NCI-H2081 (cell line): ENCODE measurements at regions not wholly inside any gene's neighbourhood (a gene's known extent, or its start where the extent isn't known, plus 50 kb on each side); places are given as distances from the start of the nearest gene placed in this dataset.
"Not testable (repeated sequence)": the region's sequence is repeated elsewhere in the genome, so short reads cannot be mapped to it uniquely, and the experiment has no call there.

Experiments used
- DNase-seq, 2 experiments: peaks; one replicate each; lab custom pipeline; 2025; lab: John Stamatoyannopoulos, UW

DNA sequence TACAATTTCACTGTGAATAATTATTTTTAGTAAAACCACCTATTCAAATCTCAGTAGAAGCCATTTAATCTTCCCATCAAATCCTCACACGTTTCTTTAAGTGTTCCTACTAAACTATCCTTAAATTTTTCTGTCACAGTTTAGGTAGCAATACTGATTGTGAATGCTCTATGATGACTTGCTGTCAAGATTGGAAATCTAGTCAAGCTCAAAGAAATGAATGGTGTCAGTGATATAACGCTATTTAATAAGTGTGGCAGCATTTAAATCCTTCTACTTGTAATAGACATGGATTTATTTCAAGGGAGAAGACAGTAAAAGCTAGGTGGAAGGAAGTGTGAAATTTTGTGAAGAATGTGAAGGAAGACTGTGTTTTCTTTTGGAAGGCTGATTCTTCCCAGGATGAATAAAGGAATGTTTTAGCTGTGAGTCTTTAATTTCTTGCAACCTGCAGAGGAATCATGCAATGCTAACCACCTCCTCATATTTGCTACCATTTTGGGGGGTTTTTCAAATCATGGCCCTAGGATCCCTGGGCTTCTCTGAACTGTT is 936.7 kb upstream of the NEGR1 start:
- DNase-seq, result no peak

GRCh38 chr1:73205294-73205973 is 923.1 kb upstream of the NEGR1 start:
- peak in 1 of 2 experiments; percentile 3 for DNase-seq

DNA sequence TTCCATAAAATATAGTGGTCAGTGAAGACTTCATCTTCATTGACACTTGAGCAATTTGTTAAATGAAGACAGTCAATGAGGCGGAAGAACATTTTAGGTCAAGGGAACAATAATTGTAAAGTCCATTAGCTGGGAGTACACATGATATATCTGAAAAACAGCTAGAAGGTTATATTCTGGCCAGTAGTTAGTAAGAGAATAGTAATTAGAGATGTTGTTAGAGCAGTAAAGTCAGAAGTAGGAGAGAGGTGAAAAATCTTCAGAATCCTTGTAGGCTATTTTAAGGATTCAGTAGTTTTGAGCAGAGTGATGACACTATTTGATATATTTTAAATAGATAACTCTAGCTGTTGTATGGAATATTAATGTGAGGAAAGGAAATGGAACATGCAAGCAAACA is 915.6 kb upstream of the NEGR1 start:
- no peak for DNase-seq

DNA sequence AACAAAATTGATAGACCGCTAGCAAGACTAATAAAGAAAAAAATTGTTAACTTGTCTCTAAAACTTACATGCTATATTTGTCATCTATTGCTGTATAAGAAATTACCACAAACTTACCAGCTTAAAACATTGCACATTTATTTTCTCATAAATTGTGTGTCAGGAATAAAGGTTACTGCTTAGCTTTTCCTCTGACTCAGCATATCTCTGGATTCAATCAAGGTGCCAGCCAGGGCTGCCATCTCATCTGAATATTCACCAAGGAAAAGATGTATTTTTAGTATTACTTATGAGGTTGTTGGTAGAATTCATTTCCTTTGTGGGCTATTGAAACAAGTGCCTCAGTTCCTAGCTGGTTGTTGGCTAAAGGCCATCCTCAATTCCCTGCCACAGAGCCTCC is 912.6 kb upstream of the NEGR1 start:
- no peak for DNase-seq

- not testable (repeated sequence) for DNase-seq
Measured at GRCh38 chr1:73183581-73183980, 901.2 kb upstream of the NEGR1 start.

- no peak for DNase-seq
Measured at GRCh38 chr1:73181190-73181540, 898.8 kb upstream of the NEGR1 start.

DNA sequence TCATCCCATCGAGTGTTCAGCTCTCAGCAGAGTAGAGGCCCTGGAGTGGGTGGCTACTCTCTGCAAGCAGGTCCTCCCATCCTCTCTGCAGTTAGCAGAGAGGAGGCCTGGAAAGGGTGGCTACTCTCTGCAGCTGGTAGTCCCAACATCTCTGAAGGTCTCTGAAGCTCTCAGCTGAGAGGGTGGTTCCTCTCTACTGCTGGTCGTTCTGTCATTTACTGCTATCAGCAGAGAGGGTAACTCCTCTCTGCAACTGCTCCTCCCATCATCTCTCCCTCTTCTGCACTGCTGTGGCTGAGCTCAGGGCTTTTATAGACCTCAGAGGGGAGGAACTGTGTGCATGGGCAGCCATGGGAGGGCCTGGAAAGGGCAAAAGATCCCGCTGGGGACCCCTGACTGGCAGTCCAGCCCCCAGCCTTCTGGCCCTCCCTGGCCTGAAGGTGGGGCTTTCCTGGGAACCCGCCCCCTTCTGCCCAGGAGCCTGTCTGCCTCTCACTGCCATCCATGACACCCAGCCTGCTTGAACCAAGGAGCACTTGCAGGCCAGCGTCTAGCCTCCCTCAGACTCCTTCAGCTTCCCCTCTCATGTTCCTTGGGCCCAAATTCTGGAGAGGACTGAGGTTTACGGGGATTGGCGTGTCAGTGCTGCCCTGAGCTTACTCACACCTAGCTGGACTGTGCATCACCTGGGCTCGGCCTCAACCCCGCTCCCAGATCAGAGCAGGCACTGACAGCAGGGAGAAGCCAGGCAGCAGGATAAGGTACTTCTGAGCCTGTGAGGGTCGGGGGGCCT is 898.3 kb upstream of the NEGR1 start:
- DNase-seq, result no peak

- no peak for DNase-seq
Measured at GRCh38 chr1:73176902-73177301, 894.6 kb upstream of the NEGR1 start.

DNA sequence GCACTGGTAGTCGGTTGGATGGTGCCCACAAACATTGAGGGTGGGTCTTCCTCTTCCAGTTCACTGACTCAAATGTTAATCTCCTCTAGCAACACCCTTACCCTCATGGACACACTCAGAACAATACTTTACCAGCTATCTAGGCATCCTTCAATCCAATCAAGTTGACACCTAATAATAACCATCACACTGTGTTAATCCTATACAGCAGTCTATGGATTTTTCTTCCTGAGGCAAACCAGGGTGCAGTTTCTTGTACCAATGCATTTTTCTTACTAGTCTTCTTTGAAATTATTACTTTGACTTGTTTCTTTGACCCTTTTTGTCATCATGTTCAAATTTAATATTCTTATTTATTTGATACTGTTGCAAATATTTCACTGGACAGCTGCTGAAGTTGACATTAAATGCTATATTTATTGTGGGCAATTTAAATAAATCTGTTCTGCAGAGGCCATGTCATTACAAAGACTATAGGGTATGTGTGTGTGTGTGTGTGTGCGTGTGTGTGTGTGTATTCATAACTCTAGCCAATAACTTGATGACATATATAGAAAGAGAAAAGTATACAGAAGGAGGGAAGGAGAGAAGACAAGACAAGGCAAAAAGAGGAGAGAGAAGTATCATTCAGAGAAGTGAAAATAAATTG is 884.8 kb upstream of the NEGR1 start:
- DNase-seq, result no peak

DNA sequence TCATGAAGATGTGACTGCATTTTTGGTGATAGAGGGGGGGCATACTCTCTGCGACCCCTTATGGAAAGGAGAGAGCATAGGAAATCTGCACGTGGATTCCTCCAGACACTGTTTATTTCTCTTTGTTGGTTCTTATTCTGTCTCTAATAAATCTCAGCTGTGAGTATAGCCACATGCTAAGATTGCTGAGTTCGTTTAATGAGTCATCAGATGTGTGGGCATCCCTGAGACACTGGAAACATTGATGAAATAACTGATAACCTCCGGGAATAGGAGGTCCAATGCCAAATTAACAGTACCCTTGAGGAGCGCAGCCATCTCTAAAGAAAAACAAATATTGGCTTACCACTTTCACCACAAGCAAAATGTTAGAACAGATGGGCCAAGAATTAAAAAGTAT is 880.2 kb upstream of the NEGR1 start:
- no peak for DNase-seq

DNA sequence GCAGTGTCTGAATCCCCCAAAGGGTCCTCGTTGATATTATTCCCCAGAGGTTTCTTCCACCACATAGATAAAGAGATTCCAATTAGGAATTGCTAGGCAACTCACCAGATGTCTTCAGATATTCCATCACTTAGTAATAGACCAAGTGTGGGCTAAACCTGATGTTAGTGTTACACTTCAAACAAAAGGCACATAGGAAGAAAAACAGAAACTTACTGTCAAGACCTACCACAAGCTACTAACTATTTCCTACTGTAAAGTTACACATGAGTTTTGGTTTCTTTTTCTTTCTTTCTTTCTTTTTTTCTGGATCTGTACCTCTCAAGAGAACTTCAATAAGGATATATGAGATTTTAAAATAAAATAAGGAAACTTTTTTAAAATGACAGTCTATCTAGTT is 879.1 kb upstream of the NEGR1 start:
- no peak for DNase-seq

GRCh38 chr1:73160759-73161158 is 878.4 kb upstream of the NEGR1 start:
- no peak for DNase-seq

GRCh38 chr1:73144311-73144710 is 862.0 kb upstream of the NEGR1 start:
- no peak for DNase-seq

DNA sequence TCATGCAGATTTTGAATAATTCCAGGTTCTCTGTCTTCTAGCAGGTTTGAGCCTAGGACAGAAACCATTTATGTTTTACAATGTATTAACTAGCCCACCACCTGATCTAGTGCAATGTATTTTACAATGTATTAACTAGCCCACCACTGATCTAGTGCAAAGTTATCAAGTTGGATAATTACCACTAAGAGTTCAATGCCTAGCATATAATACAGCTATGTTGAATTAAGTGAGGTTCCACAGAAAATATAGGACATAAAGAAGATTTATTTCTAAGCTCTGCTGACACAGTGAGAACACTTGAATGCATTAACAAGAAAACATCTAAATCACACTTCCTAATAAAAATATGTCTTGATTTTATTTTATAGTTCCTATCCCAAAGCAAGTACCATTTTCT is 854.6 kb upstream of the NEGR1 start:
- DNase-seq, result no peak

DNA sequence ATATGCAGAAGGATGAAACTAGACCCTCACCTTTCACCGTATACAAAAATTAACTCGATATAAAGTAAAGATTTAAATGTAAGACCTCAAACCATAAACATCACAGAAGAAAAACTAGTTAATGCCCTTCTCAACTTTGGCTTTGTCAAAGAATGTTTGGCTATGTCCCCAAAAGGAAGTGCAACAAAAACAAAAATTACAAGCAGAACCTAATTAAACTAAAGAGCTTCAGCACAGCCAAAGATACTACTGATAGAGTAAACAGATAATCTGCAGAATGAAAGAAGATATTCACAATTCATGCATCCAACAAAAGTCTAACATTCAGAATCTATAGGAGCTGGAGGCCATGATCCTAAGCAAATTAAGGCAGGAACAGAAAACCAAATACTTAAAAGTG is 824.6 kb upstream of the NEGR1 start:
- no peak for DNase-seq

DNA sequence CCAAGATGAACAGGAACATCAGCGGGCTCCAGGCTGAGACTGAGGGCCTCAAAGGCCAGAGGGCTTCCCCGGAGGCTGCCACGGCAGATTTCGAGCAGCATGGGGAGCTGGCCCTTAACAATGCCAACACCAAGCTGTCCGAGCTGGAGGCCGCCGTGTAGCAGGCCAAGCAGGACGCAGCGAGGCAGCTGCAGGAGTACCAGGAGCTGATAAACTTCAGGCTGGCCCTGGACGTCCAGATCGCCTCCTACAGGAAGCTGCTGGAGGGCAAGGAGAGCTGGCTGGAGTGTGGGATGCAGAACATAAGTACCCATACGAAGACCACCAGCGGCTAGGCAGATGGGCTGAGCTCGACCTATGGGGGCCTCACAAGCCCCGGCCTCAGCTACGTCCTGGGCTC is 823.4 kb upstream of the NEGR1 start:
- DNase-seq, result no peak

DNA sequence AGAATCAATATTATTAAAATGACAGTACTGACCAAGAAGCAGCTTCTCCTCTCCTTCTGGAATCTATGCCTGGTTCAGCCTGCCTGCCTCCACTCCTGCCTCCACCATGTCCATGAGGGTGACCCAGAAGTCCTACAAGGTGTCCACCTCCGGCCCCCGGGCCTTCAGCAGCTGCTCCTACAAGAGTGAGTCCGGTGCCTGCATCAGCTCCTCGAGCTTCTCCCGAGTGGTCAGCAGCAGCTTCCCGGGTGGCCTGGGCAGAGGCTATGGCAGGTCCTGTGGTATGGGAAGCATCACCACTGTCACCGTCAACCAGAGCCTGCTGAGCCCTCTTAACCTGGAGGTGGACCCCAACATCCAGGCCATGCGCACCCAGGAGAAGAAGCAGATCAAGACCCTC is 822.4 kb upstream of the NEGR1 start:
- no peak for DNase-seq

GRCh38 chr1:73100216-73100615 is 817.9 kb upstream of the NEGR1 start:
- peak in 1 of 2 experiments; percentile 19 for DNase-seq

GRCh38 chr1:73097917-73098316 is 815.6 kb upstream of the NEGR1 start:
- DNase-seq, result no peak

DNA sequence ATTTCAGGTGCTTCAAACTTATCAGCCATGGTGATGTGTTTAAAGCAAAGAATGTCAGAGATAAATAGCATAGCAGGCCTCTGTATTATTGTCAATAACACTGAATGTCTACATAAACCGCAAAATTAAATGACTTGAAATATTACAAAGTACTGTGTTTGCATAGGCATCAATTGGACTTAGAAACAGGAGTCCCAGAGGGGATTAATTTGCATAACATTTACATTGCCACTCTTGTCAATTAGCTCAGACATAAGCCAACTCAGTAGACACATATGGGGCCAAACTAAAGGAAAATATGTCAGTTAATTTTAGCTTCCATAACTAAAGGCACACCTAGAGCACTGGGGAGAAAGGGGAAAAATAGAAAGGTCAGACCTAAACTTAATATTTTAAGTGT is 814.5 kb upstream of the NEGR1 start:
- DNase-seq, result no peak

DNA sequence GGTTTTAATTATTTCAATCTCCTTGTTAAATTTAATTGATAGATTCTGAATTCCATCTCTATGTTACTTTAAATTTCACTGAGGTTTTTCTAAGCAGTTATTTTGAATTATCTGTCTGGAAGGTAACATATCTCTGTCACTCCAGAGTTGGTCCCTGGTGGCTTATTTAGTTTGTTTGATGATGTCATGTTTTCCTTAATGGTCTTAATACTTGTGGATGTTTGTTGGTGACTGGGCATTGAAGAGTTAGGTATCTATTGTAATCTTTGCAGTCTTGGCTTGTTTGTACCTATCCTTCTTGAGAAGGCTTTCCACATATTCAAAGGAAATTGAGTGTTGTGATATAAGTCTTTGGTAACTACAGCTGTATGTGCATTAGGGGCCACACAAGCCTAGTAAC is 810.0 kb upstream of the NEGR1 start:
- no peak for DNase-seq

GRCh38 chr1:73066866-73067265 is 784.5 kb upstream of the NEGR1 start:
- DNase-seq, result no peak
